ENCODE measurements at regions not wholly inside any gene's neighbourhood (a gene's known extent, or its start where the extent isn't known, plus 50 kb on each side); places are given as distances from the start of the nearest gene placed in this dataset.

- peaks cover 17% of the 10 kb centered on the region for H3K4me1 ChIP-seq
- intact Hi-C loops (cut with DNase I), result no loop called here
- no peaks in the 10 kb centered on the region for H3K27me3 ChIP-seq
Measured at GRCh38 chr2:37782155-37782673, 110.8 kb upstream of the CDC42EP3 start.

GRCh38 chr2:37782721-37783371 is 111.4 kb upstream of the CDC42EP3 start:
- no peaks in the 10 kb centered on the region for H3K36me3 ChIP-seq
- TF ChIP-seq, protein P1, sequence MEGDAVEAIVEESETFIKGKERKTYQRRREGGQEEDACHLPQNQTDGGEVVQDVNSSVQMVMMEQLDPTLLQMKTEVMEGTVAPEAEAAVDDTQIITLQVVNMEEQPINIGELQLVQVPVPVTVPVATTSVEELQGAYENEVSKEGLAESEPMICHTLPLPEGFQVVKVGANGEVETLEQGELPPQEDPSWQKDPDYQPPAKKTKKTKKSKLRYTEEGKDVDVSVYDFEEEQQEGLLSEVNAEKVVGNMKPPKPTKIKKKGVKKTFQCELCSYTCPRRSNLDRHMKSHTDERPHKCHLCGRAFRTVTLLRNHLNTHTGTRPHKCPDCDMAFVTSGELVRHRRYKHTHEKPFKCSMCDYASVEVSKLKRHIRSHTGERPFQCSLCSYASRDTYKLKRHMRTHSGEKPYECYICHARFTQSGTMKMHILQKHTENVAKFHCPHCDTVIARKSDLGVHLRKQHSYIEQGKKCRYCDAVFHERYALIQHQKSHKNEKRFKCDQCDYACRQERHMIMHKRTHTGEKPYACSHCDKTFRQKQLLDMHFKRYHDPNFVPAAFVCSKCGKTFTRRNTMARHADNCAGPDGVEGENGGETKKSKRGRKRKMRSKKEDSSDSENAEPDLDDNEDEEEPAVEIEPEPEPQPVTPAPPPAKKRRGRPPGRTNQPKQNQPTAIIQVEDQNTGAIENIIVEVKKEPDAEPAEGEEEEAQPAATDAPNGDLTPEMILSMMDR (IDR thresholded peaks at IDR 0.05), result no peak
- TF ChIP-seq POLR2A (IDR thresholded peaks at IDR 0.05), result no peak
- TF ChIP-seq POLR2AphosphoS5 (IDR thresholded peaks at IDR 0.05; ENCODE audit: insufficient read depth in 1 of 2, low read depth in 1 of 2), result no peak
- H3K4me3 ChIP-seq, result no peak overlapping the region
- H3K9me3 ChIP-seq, result no peaks in the 10 kb centered on the region
- H3K4me1 ChIP-seq, result peaks cover 16% of the 10 kb centered on the region
- DNase-seq (ENCODE audit: extremely low spot score in 2 of 2), result no peak
- H3K27me3 ChIP-seq, result no peaks in the 10 kb centered on the region
- peak overlapping the region; percentile 60 for H3K27ac ChIP-seq
- intact Hi-C loops (cut with DNase I), result no loop called here

More at GRCh38 chr2:37782155-37782673, 110.8 kb upstream of the CDC42EP3 start:
- peak overlapping the region; percentile 60 for H3K27ac ChIP-seq
- no peak overlapping the region for H3K4me3 ChIP-seq
- H3K36me3 ChIP-seq, result no peaks in the 10 kb centered on the region
- no peak for TF ChIP-seq POLR2A (IDR thresholded peaks at IDR 0.05)
- H3K9me3 ChIP-seq, result no peaks in the 10 kb centered on the region
- no peak for DNase-seq (ENCODE audit: extremely low spot score in 2 of 2)

GRCh38 chr2:37783545-37783944 is 112.1 kb upstream of the CDC42EP3 start:
- TF ChIP-seq, protein P1 (IDR thresholded peaks at IDR 0.05), result no peak
- TF ChIP-seq POLR2A (IDR thresholded peaks at IDR 0.05) (no peak), POLR2AphosphoS5 (IDR thresholded peaks at IDR 0.05; ENCODE audit: insufficient read depth in 1 of 2, low read depth in 1 of 2) (no peak)
- Histone ChIP-seq H3K27ac (no peak overlapping the region), H3K4me3 (no peak overlapping the region), H3K36me3 (no peaks in the 10 kb centered on the region), H3K27me3 (no peaks in the 10 kb centered on the region), H3K9me3 (no peaks in the 10 kb centered on the region), H3K4me1 (peaks cover 9% of the 10 kb centered on the region)
- no peak for DNase-seq (ENCODE audit: extremely low spot score in 2 of 2)
- intact Hi-C loops (cut with DNase I), result no loop called here

GRCh38 chr2:37784071-37784758 is 112.8 kb upstream of the CDC42EP3 start:
- peaks cover 5% of the 10 kb centered on the region for H3K4me1 ChIP-seq
- intact Hi-C loops (cut with DNase I), result no loop called here
- H3K27me3 ChIP-seq, result no peaks in the 10 kb centered on the region
- DNase-seq (ENCODE audit: extremely low spot score in 2 of 2), result no peak
- TF ChIP-seq POLR2AphosphoS5 (IDR thresholded peaks at IDR 0.05; ENCODE audit: insufficient read depth in 1 of 2, low read depth in 1 of 2) (no peak), POLR2A (IDR thresholded peaks at IDR 0.05) (no peak)
- TF ChIP-seq, protein P1 (IDR thresholded peaks at IDR 0.05), result no peak
- H3K4me3 ChIP-seq, result no peak overlapping the region
- H3K27ac ChIP-seq, result no peak overlapping the region
- no peaks in the 10 kb centered on the region for H3K36me3 ChIP-seq
- no peaks in the 10 kb centered on the region for H3K9me3 ChIP-seq

DNA sequence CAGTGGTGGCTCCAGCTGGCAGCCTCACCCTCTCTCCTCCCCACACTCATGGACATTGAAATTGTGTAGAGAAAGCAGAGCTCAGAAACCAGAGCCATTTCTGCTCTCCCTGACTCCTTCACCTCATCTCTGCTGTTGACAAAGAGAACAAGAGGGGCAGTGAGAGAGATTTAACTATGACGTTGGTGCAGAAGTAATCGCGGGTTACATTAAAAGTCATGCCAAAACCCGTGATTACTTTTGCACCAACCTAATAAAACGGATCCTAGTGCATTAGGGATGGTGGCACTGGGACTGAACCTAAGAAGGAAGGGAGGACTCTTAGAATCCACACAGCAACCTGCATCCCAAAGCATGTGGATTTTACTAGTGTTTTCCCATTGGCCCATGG is 113.3 kb upstream of the CDC42EP3 start:
- Histone ChIP-seq H3K36me3 (no peaks in the 10 kb centered on the region), H3K4me1 (peaks cover 5% of the 10 kb centered on the region), H3K27me3 (no peaks in the 10 kb centered on the region), H3K9me3 (no peaks in the 10 kb centered on the region), H3K4me3 (no peak overlapping the region), H3K27ac (no peak overlapping the region)
- intact Hi-C loops (cut with DNase I), result no loop called here
- no peak for DNase-seq (ENCODE audit: extremely low spot score in 2 of 2)
- no peak for TF ChIP-seq POLR2AphosphoS5 (IDR thresholded peaks at IDR 0.05; ENCODE audit: insufficient read depth in 1 of 2, low read depth in 1 of 2)
- TF ChIP-seq, protein P1 (IDR thresholded peaks at IDR 0.05), result no peak
- TF ChIP-seq POLR2A (IDR thresholded peaks at IDR 0.05), result no peak

Measured in vagina (tissue), 2 donors.